ENCODE measurements at regions not wholly inside any gene's neighbourhood (a gene's known extent, or its start where the extent isn't known, plus 50 kb on each side); places are given as distances from the start of the nearest gene placed in this dataset.

DNA sequence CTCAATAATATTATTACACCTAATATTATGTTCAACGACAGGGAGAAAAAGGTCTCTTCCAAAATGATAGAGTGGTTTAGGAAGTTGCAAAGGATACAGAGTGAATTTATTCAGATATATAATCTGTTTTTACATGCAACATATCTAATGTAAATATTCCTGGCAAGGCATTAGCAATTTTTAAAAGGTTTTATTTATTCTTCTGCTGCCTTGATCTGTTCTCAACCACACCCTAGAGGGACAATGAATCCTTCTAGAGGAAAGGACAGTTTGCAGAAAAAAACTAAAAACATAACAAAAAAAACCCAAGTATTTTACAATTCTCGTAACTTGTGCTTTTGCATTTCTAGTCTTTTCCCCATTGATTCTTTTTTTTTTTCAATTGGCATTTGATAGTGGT lies 459.6 kb downstream of the KLF12 start:
- H3K79me2 ChIP-seq, result no peaks in the 10 kb centered on the region
- H2AFZ ChIP-seq, result no peak overlapping the region
- peak overlapping the region; percentile 54 for H3K27ac ChIP-seq
- TF ChIP-seq, protein P1, sequence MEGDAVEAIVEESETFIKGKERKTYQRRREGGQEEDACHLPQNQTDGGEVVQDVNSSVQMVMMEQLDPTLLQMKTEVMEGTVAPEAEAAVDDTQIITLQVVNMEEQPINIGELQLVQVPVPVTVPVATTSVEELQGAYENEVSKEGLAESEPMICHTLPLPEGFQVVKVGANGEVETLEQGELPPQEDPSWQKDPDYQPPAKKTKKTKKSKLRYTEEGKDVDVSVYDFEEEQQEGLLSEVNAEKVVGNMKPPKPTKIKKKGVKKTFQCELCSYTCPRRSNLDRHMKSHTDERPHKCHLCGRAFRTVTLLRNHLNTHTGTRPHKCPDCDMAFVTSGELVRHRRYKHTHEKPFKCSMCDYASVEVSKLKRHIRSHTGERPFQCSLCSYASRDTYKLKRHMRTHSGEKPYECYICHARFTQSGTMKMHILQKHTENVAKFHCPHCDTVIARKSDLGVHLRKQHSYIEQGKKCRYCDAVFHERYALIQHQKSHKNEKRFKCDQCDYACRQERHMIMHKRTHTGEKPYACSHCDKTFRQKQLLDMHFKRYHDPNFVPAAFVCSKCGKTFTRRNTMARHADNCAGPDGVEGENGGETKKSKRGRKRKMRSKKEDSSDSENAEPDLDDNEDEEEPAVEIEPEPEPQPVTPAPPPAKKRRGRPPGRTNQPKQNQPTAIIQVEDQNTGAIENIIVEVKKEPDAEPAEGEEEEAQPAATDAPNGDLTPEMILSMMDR (IDR thresholded peaks at IDR 0.05; ENCODE audit: poor library complexity), result no peak
- TF ChIP-seq EZH2 (IDR thresholded peaks at IDR 0.05; ENCODE audit: borderline replicate concordance), result no peak
- no peak for TF ChIP-seq EZH2phosphoT487 (IDR thresholded peaks at IDR 0.05; ENCODE audit: low read depth, severe bottlenecking, unreplicated experiment)
- H3K9me3 ChIP-seq (ENCODE audit: low read depth), result no peaks in the 10 kb centered on the region
- no peak for DNase-seq (ENCODE audit: low spot score)
- peaks cover 27% of the 10 kb centered on the region for H3K4me1 ChIP-seq (ENCODE audit: insufficient read depth)
- 85% methylated on average over 2 of the region's 2 CpGs for WGBS (ENCODE audit: low lambda C conversion rate, missing lambda C conversion rate)
- no peaks in the 10 kb centered on the region for H3K9me2 ChIP-seq (replicated peaks; ENCODE audit: insufficient read depth)
- no peaks in the 10 kb centered on the region for H4K20me1 ChIP-seq (ENCODE audit: insufficient read depth, poor library complexity, severe bottlenecking)
- no peaks in the 10 kb centered on the region for H3K36me3 ChIP-seq (replicated peaks; ENCODE audit: insufficient read depth, low read depth)
- no peak overlapping the region for H3K4me3 ChIP-seq
- no peaks in the 10 kb centered on the region for H3K27me3 ChIP-seq
- no peak overlapping the region for H3K4me2 ChIP-seq

DNA sequence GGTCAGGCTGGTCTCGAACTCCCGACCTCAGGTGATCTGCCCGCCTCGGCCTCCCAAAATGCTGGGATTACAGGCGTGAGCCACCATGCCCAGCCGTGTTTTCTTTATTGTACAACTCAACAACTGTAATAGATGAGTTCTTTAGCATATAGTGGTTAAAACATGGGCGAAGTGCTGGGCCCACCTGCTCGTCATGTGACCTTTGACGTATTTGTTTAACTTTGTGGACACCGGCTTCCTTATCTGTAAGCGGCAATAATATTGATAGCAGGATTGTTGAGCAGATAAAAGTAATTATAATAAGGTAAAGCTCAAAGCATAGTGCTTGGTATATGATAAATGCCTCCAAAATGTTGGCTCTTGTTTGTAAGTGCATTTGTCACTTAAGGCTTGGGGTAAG lies 460.3 kb downstream of the KLF12 start:
- no peaks in the 10 kb centered on the region for H3K36me3 ChIP-seq (replicated peaks; ENCODE audit: insufficient read depth, low read depth)
- TF ChIP-seq, protein P1 (IDR thresholded peaks at IDR 0.05; ENCODE audit: poor library complexity), result no peak
- TF ChIP-seq EZH2 (IDR thresholded peaks at IDR 0.05; ENCODE audit: borderline replicate concordance) (no peak), EZH2phosphoT487 (IDR thresholded peaks at IDR 0.05; ENCODE audit: low read depth, severe bottlenecking, unreplicated experiment) (no peak)
- no peak for DNase-seq (ENCODE audit: low spot score)
- peak overlapping the region; percentile 54 for H3K27ac ChIP-seq
- no peaks in the 10 kb centered on the region for H3K9me3 ChIP-seq (ENCODE audit: low read depth)
- H3K4me2 ChIP-seq, result no peak overlapping the region
- no peak overlapping the region for H3K4me3 ChIP-seq
- H3K9me2 ChIP-seq (replicated peaks; ENCODE audit: insufficient read depth), result no peaks in the 10 kb centered on the region
- peaks cover 27% of the 10 kb centered on the region for H3K4me1 ChIP-seq (ENCODE audit: insufficient read depth)
- H3K27me3 ChIP-seq, result no peaks in the 10 kb centered on the region
- no peaks in the 10 kb centered on the region for H3K79me2 ChIP-seq
- no peaks in the 10 kb centered on the region for H4K20me1 ChIP-seq (ENCODE audit: insufficient read depth, poor library complexity, severe bottlenecking)
- no peak overlapping the region for H2AFZ ChIP-seq
- 76% methylated on average over 11 of the region's 11 CpGs for WGBS (ENCODE audit: low lambda C conversion rate, missing lambda C conversion rate)

DNA sequence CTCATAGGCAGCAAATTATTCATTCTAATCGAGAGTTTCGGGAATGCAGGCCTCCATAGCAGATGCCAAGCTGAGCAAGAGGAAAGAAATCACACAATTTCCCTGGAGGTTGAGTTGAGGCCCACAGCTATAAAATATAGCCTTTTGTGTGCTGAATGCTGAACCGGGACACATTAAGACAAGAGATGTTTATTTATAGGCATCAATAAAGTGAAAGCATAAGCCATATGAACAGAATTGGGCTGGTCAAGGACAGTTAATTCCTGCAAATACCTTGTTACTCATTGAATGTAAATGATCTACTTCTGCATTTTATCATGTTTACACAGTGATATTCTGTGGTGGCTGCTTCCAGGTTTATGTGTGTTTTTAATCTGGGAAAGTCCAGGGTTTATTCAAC lies 461.7 kb downstream of the KLF12 start:
- 36% methylated on average over 3 of the region's 3 CpGs for WGBS (ENCODE audit: low lambda C conversion rate, missing lambda C conversion rate)
- DNase-seq (ENCODE audit: low spot score), result peak; percentile 29
- Histone ChIP-seq H3K4me3 (no peak overlapping the region), H3K27me3 (no peaks in the 10 kb centered on the region), H3K4me2 (peak overlapping the region; percentile 14), H4K20me1 (ENCODE audit: insufficient read depth, poor library complexity, severe bottlenecking) (no peaks in the 10 kb centered on the region), H3K79me2 (no peaks in the 10 kb centered on the region), H2AFZ (no peak overlapping the region), H3K27ac (peak overlapping the region; percentile 72), H3K9me3 (ENCODE audit: low read depth) (no peaks in the 10 kb centered on the region), H3K36me3 (replicated peaks; ENCODE audit: insufficient read depth, low read depth) (no peaks in the 10 kb centered on the region), H3K4me1 (ENCODE audit: insufficient read depth) (peaks cover 24% of the 10 kb centered on the region), H3K9me2 (replicated peaks; ENCODE audit: insufficient read depth) (no peaks in the 10 kb centered on the region)
- TF ChIP-seq, protein P1 (IDR thresholded peaks at IDR 0.05; ENCODE audit: poor library complexity), result no peak
- TF ChIP-seq EZH2phosphoT487 (IDR thresholded peaks at IDR 0.05; ENCODE audit: low read depth, severe bottlenecking, unreplicated experiment) (no peak), EZH2 (IDR thresholded peaks at IDR 0.05; ENCODE audit: borderline replicate concordance) (no peak)

DNA sequence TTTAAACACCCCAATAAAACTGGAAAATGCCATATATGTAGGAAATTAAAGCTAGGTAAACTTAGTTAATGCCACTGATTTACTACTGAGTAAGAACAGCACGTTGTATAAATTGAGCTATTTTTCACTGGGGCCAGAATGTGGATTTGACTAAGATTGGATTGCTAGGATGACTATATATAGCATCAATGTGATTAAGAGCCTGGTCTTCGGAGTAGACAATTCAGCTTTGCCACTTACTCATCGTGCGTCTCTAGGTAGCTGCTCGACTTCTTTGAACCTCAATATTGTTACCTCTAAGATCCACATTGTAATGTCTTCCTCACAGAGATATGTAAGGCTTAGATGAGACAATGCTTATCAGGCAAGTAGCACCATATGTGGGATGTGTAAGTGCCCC lies 462.5 kb downstream of the KLF12 start:
- Histone ChIP-seq H3K27me3 (no peaks in the 10 kb centered on the region), H3K9me3 (ENCODE audit: low read depth) (no peaks in the 10 kb centered on the region), H3K4me1 (ENCODE audit: insufficient read depth) (peaks cover 19% of the 10 kb centered on the region), H3K4me2 (peak overlapping the region; percentile 14), H3K4me3 (no peak overlapping the region), H2AFZ (no peak overlapping the region), H3K79me2 (no peaks in the 10 kb centered on the region), H3K27ac (peak overlapping the region; percentile 72), H3K9me2 (replicated peaks; ENCODE audit: insufficient read depth) (no peaks in the 10 kb centered on the region), H4K20me1 (ENCODE audit: insufficient read depth, poor library complexity, severe bottlenecking) (no peaks in the 10 kb centered on the region), H3K36me3 (replicated peaks; ENCODE audit: insufficient read depth, low read depth) (no peaks in the 10 kb centered on the region)
- 81% methylated on average over 5 of the region's 5 CpGs for WGBS (ENCODE audit: low lambda C conversion rate, missing lambda C conversion rate)
- no peak for DNase-seq (ENCODE audit: low spot score)
- TF ChIP-seq EZH2 (IDR thresholded peaks at IDR 0.05; ENCODE audit: borderline replicate concordance) (no peak), EZH2phosphoT487 (IDR thresholded peaks at IDR 0.05; ENCODE audit: low read depth, severe bottlenecking, unreplicated experiment) (no peak)
- TF ChIP-seq, protein P1 (IDR thresholded peaks at IDR 0.05; ENCODE audit: poor library complexity), result no peak

All from hepatocyte (in vitro differentiated cells).